NB4 (cell line): ENCODE measurements at regions not wholly inside any gene's neighbourhood (a gene's known extent, or its start where the extent isn't known, plus 50 kb on each side); places are given as distances from the start of the nearest gene placed in this dataset.

Experiments used
- POLR2A ChIP-seq: IDR thresholded peaks from 2 replicates; pipeline ENCODE4 v1.6.1; 2011; ENCODE audit warnings: mild to moderate bottlenecking; ENCODE audit not compliant: insufficient read length; ENCODE audit errors: extremely low read depth
- TF ChIP-seq, protein P1 (sequence below): IDR thresholded peaks from one replicate; pipeline ENCODE4 v1.5.1; 2012; ENCODE audit warnings: low read depth, low read length

DNA sequence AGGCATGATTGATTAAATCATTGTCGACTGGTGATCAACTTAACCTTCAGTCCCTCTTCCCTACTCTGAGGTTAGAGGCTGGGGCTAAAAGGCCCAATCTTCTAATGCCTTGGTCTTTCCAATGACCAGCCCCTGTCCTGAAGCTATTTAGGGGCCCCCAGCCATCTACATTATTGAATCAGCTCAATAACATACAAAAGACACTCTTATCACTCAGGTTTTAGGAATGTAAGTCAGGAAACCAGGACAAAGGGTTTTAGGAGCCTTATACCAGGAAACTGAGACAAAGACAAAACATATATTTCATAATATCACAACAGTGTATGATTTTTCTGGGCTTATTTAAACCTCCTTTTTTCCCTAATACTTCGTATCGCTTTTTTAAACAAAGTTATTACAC is 198.6 kb downstream of the RNF152 start:
- TF ChIP-seq, protein P1, sequence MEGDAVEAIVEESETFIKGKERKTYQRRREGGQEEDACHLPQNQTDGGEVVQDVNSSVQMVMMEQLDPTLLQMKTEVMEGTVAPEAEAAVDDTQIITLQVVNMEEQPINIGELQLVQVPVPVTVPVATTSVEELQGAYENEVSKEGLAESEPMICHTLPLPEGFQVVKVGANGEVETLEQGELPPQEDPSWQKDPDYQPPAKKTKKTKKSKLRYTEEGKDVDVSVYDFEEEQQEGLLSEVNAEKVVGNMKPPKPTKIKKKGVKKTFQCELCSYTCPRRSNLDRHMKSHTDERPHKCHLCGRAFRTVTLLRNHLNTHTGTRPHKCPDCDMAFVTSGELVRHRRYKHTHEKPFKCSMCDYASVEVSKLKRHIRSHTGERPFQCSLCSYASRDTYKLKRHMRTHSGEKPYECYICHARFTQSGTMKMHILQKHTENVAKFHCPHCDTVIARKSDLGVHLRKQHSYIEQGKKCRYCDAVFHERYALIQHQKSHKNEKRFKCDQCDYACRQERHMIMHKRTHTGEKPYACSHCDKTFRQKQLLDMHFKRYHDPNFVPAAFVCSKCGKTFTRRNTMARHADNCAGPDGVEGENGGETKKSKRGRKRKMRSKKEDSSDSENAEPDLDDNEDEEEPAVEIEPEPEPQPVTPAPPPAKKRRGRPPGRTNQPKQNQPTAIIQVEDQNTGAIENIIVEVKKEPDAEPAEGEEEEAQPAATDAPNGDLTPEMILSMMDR = no peak
- no peak for TF ChIP-seq POLR2A
